ENCODE measurements at regions not wholly inside any gene's neighbourhood (a gene's known extent, or its start where the extent isn't known, plus 50 kb on each side); places are given as distances from the start of the nearest gene placed in this dataset.

DNA sequence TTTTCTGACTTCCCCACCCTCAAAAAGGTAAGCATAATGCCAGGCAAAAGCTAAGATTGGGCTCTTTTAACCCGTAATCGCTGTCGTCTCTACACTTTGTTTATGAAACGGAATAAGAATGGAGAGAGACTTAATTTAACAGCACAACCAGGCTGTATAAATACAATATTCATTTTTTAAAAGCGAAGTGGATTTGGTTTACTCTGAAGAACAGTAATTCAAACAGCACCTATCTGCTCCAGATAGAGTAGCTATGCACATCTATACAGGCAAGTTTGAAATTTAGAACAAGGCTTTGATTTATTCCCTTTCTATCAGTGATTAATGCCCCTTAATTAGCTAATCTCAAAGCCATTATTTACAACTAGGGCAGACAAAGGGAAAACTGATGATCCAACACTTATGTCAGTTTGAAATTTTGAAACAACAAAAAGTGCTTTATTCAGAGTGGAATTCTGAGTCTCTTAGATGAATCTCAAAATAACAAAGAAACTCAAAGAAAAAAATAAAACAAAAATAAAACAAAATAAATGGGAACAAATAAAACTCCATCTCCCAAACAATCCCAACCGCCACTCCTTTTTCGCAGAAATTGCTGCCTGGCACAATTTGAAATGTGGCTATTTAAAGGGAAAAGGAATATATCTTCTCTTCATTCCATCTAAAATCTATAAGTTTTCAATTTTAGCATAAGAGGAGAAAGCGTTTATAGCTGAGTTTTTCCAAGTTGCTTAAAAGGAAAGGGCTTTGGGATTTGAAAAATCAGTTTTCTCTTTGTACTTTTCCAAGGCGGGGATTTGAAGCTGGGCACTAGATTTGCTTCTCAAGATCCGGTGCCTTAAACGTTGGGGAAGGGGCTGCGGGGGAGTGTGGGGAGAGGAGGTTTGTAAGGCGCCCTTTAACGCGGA lies 298.6 kb downstream of the PARP8 start:
- peak; percentile 59 for DNase-seq

DNA sequence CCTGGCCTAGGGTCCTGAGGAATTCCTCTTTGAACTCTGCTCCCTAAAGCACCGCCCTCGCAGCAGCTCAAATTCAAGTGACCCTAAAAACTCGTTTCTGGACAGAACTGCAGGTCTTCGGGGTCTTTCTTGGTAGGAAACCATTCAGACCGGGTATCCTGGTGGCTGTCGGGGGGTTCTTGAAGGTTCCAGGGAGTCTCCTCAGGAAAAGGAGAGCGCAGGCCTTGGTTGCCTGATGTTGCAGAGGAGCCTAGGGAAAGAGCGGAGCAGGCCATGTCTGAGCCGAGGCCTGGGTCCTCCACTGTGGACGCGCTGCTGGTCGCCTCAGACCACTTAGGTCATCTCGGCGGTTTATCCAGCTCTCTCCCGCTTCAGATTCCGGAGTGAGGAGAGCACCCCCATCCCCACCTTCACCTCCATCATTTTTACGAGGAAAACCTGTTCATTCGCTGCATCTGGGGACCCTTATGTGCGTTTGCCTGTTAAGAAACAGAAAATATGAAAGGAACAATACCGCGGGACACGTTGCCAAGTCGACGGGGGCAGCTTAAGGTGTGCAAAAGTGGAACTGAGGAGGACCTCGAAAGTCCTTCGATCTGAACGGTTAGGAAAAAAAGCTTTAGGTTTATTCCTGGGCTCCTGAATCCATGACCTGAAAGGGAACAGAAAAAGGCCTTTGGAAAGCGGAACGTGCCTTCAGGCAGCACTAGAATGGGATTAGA lies 299.4 kb downstream of the PARP8 start:
- peak; percentile 74 for DNase-seq

DNA sequence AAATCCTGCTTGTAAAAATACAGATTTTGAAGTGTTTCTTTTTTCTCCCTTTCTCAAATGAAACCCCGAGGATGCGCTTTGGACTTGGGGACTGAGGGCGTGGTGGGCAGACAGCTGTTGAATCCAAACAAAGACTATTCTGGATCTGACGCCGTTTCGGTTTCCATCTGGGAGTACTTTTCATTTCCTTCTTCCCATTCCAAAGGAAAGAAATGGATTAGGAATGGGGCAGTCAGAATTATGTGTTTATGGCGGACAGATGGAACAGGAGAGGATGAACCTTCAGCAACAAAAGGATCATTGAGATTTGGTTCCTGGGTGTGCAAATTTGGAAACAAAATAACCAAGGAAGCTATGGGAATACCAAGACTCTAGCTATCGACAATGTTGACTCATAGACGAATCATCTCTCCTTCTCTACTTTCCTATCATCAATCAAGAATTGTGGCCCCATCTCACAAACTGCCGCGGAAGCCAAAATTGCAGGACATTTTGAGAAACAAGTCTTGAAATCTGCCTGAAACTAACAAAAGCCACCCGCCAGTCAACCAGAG lies 300.6 kb downstream of the PARP8 start:
- DNase-seq = peak; percentile 87

DNA sequence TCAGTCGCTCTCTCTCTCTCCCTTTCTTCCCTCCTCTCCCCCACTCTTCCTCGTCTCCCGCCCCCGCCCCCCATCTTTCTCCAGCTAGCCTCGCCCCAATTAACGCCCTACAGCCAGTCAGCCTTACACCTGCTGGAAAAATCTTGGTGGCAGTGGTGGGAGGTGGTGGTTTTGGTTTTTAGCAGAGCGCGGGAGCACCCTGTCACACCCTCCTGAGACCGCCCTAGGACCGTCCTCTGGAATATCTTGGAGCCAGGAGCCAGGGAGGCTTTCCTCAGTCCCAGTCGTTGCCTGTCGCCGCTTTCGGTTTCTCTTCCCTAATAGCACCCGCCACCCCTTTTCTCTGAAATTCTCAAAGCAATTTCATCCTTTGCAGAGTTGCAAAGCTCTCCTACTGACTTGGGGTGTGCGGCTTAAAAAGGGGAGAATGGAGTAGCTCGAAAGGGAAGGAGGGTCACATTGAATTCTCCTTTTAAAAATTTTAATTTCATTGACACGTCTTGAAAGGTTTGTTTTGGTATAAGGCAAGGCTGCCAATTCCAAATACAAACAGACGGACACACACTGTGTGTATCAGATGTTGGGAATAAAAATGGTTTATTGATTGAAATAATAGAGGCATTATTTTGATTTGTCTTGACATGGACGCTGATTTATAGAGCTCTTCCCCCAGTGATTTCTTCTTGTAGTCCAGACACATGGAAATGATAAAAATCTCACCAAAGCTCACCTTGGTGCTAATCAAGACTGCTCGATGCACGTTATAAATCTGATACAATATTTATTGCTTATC lies 301.3 kb downstream of the PARP8 start:
- no peak for DNase-seq

DNA sequence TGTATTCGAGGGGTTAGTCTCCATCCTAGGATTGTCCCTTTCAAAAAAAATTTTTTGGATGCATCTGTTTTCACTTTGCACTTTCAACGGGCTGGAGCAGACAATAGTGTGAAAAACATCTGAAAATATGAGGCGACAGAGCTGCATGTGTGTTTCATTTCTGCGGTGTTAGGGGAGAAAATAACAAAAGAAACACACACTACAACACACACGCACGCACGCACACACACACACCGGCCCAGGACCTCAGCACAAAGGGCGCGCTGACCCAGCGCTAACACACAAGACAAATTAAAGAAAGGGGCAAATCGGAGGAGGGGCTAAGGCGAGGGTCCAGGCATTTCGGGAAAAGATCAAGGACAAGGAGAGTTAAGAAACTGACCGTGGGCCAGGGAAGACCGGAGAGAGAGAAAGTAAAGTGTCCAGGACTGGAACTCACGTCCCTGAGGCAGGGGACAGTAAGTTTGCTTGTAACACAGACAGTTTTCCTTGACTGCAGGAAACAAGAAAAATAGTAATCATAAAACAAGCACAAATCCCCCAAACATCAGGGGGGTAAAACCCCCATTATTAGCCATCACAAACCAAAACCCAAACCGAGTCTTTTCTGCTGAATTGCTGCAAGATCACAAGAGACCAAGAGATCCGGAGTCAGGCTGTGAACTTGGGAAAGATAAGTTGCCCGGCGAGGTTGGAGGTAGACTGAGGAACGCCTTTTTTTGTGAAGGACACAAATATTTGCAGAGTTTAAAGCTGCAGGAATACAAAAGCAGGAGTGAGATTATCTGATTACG lies 302.1 kb downstream of the PARP8 start:
- peak; percentile 92 for DNase-seq

DNA sequence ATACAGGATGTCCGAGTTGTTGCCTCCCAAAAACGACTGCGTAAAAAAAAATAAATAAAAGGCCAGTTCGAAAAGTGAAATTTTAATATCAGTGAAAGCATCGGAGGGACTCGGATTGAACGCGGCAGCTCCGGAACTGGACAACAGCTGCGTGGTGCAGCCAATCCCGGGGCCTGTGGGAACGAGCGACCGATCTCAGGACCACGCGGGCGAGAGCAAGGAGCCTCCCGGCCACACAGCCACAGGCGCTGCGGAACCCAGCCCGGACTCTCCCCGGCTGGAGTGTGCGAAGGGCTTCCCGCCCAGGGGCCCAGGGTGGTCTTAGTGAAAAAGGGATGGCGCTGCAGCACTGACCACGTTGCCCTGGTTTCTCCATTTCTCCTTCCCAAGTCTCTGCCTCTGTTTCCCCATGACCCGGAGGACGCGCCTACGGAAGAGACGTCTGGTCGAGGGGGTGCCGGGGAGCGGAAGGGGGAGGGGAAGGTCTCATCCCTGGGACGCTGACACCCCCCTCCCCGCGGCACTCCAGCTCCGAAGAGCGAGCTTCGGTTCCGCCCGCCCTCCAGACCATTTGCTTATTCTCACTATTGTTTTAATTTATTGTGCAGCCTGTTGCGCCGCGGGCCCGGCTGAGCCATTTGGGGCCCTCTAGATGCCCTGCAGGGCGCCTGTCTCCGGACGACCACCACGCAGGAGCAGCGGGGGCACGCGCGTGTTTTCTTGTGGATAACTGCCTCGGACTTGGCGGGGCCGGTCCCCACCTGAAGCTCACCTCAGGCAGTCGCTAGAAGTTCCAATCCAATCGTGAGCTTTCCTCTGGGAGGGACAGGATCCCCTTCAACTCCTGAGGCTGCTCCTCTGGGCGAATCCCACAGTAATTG lies 303.0 kb downstream of the PARP8 start:
- peak; percentile 77 for DNase-seq

DNA sequence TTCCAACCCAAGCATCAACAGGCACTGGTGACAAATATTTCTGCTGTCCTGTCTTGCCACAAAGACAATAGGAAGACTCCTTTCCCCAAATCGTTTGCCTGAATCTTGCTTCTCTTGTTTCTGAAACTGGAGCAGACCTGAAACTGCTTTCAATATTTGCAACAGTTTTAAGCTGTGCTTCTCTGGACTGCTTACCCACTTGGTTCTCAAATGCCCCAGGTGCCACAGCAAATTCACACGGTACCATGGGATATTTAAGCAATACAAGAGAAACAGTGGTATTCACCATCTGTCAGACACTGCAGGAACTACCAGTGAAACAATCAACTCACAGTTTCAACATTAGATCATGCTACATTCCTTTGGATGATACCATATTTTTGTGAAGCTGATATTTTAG lies 309.4 kb downstream of the PARP8 start:
- DNase-seq = no peak

DNA sequence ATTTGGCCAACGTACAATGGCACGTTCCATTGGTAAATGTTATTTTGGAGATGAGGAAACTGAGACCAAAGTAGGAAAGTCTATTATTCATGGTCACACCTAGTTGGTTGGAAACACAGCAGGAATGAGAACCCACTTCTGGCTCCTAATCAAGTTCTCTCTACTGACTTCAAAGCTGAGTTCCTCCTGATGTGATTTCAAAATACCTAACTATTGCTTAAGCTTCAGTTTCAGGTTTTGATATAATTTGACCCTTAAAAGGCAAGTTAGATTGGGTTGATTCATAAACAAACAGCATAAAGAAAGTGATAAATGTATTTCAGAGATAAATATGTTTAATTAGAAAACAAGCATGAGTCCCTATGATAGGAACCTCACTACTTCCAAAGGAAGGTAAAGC lies 312.5 kb downstream of the PARP8 start:
- no peak for DNase-seq

DNA sequence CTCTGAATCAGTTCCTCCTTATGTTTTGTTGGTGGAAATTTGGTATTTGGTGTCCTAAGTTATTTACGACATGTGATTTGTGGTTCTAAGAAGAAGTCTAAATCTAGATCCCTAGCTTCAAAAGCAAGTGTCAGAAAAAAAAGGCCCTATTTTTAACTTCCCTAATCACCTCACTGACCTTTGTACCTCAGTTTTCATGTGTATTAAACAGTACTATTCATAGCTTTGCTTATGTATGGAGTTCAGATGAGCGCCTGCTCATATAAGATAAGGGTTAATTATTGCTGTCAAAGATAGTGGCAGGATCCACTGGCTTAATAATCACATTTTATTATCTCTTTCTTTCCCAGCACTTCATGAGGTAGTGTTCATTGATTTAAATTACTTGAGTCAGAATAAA lies 318.2 kb downstream of the PARP8 start:
- DNase-seq = no peak

DNA sequence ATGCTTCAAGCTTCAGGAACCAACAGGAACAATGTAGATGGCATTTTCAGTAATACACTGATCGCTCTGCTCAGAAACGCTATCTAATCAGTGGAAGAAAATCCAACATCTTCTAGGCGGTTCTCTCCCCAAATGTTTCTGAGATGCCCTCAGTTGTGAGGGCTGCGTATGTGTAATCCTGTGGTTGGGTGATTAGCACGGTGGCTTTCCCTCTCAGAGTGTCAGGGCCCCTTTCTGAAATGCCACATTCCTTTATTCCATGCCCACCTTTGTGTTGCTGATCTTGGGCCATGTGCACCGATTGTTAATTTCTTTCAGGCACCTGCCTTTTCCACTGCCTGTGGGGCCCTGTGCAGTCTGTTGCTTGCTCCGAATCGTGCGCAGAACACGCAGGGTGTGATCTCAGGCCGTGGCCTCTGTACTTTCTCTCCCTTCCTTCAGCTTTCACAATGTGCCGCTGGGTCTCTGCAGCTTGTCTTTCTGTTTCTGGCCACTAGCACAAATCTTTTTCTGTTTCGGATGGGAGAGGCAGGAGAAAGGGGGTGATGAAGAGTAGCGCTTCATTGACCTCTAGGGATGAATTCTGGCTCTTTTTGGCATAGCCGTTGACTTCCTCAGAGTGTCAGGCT lies 324.0 kb downstream of the PARP8 start:
- DNase-seq = no peak

DNA sequence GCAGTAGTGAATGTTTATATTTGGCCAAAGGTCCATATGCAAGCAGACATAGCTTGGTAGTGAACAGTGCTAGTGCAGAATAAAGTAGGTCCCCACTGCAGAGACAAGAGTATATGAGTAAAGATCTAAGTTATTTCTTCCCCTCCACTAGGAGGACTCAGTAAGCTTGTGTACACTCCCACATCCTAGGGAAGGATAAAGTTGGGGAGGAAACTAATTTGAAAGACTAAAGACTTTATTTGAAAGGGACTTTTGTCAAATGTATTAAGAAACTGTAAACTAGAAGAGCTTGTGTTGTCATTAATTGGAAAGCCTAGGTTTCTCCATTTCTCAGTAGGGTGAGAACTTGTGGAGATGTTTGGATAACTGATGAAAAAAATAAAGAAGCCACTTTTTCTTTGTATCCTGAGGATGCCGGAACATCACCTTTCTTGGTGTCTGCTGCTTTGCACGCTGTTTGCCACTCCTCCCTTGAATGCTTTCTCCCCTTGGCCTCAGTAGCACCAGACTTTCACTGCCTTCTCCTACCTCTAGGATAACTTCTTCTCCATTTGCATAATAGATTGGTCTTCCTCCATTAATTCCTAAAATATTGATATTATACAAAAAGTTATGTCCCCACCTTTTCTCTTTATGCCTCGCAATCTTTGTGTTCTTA lies 329.0 kb downstream of the PARP8 start:
- DNase-seq = no peak

DNA sequence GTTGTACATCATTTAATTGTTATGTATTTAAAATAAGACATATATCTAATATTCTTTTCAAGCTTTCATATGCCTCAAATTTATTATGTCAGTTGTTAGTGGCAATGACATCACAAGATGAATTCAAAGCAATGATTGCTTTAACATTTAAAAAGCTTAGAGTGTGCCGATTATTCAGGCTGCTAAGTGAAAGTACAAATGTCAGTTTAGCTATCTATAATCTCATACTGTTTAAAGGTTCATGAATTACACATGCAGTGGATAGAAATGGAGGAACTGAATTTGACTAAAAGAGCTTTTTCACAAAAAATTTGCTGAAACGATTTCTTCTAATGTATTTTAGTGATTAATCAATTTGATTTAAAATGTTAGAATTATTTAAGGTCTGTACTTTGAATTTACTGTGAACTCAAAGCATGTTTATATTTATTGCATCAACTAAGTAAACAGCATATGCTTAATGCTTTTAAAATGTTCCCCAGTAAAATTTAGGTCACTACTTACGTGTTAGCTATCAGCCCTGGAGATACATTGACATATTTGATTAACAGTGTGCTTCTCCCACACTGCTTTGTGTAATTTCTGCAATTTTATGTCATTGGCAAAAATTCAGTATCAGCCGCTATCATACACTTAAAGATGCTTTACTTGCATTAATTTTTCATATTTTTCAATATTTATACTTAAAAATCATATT lies 334.9 kb downstream of the PARP8 start:
- DNase-seq = no peak

DNA sequence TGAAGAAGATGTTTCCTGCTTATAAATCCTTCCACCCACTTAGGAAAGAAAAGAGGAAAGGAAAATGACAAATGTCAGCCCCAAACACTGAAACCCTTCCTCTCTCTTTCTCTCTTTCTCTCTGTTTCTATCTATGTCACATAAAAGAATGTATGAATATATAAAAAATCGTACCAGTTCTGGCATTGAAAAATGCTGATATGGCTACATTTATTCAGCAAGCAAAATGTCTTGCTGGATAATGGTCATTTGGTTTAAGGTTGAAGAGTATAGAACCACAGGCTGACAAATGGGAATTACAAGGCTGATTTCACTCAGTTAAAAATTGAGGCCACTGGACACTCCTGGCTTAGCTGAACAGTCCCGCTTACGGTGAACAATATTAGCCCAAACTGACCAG lies 335.9 kb downstream of the PARP8 start:
- DNase-seq = no peak

DNA sequence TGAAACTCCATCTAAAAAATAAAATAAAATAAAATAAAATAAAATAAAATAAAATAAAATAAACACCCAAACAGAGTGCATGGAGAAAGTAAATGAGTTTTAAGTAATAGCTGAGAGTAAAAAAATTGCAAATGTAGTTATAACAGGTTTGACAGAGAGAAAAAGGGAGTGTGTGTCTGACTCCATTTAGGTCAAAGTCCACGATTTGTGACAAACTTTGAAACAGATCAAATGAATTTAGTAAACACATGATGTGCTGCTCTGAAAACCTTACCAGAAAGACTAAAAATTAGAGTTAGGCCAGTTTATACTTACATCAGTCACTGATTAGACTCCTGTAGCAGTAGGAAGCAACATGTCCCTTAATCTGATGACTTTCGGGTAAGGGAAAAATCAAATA lies 346.6 kb downstream of the PARP8 start:
- no peak for DNase-seq

DNA sequence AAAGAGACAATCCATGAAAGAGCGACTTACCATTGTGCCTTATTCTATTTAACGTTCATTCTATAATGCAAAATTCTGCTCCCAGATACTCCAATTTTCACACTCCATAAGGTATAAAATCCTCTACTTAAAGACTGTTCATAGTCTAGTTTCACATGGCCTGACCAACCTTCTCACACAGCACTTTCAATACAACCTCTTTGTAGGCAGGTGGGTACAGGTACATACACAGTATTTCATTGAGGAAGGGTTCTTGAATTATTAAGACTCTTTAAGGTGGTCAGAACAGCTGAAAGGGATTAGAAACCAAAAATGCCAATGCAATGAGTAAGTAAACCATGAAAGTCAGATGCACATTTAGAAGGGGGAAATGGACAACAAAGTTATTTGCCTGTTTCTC lies 352.0 kb downstream of the PARP8 start:
- no peak for DNase-seq

DNA sequence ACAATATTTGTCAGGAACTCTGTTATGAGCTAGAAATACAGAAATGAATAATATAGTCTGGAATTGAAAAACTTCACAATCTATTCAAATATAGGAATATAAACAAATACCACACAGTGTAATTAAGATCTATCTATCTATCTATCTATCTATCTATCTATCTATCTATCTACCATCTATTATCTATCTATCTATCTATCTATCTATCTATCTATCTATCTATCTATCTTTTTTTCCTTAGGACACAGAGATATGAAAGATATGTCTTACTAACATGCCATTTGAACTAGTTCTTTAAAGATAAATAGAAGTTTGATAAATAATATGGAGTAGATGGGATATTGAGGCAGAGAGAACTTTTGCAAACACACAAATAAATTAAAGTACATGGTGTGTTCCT lies 357.8 kb downstream of the PARP8 start:
- no peak for DNase-seq

DNA sequence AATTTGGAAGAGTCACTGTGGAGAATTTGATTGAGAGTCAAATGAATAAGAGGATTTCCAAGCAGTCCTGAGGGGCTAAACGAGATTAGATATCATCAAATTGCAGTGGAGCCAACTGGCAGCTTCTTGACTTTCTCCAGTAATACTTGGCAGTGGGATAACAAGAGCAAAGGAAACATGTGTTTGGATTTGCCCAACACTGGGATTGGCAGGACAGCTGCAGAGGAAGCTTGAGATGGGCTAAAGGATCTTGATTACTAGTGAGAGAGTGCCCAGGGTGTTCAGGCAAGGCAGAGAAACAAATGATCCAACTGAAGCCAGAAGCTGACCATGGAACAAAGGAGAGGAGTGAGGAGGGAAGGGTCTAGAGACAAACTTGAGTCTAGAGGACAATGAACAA lies 356.0 kb upstream of the ISL1 start:
- no peak for DNase-seq

DNA sequence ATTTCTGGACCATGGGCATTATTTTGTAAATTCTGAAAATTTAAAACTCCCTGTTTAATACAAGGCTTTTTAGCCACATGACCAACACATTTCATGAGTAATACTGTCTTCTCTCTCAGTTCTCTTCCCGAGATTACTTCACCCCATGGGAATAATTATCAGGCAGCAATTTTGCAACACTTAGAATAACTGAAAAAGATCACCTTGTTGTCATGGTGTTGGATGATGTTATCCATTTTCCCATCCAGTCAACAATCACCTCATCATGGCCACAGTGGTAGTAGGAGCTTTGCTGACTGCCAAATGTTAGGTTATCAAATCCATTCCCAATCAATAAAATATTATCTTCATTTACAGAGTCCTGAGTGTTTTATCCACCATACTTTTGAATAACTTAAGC lies 354.9 kb upstream of the ISL1 start:
- DNase-seq = no peak

DNA sequence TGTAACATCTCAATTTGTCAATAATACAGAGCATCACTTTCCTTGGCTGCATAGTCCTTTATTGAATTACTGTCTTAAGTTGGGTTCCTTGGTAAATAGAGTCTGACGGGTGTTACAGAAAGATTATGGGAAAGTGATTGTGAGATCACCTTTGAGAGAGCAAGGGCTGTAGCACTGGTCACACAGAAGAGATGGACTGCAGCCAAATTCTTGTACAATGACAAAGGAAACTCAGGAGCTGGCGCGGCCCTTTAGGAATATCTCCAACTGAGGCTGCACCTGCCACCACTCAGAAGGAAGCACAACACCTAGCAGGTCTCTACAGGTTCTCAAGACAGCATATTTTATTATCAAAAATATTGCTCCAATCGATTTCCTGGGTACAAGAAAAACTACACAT lies 350.0 kb upstream of the ISL1 start:
- no peak for DNase-seq
